ENCODE measurements at regions not wholly inside any gene's neighbourhood (a gene's known extent, or its start where the extent isn't known, plus 50 kb on each side); places are given as distances from the start of the nearest gene placed in this dataset.

- no peak for DNase-seq
Measured at GRCh38 chr2:216320852-216321251, 51.4 kb downstream of the MARCHF4 start.

- DNase-seq, result no peak
Measured at GRCh38 chr2:216319771-216320170, 52.5 kb downstream of the MARCHF4 start.

DNA sequence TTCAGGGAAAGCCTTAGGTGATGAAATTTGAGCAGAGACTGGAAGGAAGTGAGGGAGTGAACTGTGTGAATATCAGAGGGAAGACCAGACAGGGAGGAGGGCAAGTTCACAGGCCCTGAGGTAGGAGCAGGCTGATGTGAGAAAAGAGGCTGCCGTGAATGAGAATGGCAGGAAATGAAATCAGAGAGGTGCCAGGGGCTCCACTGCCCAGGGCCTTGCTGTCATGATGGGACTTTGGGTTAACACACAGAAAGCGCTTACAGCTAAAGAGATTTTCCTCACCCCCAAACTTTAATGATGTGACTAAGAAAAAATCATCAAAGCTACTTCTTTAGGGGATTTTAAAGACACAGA lies 53.8 kb downstream of the MARCHF4 start:
- no peak for DNase-seq

- no peak for DNase-seq
Measured at GRCh38 chr2:216317831-216318520, 54.3 kb downstream of the MARCHF4 start.

- DNase-seq, result no peak
Measured at GRCh38 chr2:216316743-216317142, 55.5 kb downstream of the MARCHF4 start.

- DNase-seq, result no peak
Measured at GRCh38 chr2:216315802-216316603, 56.3 kb downstream of the MARCHF4 start.

DNA sequence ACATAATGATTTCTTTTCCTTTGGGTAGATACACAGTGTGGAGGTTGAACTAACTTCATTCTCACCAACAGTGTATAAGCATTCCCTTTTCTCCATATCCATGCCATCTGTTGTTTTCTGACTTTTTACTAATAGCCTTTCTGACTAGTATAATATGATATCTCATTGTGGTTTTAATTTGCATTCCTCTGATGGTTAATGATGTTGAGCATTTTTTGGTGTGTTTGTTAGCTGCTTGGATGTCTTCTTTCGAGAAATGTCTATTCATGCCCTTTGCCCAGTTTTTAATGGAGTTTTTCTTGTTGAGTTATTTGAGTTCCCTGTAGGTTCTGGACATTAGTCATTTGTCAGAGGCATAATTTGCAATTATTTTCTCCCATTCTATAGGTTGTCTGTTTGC lies 59.8 kb downstream of the MARCHF4 start:
- DNase-seq, result no peak

DNA sequence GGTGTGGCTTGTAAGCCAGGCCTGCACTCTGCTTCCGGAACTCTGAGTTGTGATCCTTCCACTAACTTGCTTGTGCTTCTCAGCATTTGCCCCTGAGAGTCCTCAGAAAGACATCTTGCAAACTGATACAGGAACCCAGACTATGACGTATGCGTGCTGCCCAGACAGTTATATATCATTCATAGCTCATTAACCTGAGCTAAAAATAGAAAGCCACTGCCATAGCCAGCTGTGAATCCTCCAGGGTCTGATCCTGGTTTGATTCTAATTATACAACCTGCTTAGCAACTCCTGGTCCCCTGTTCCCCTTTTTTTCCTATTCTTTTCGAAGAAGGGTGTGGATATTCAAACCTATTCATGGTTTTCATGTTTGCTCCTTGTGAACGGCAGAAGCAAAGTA lies 63.7 kb downstream of the MARCHF4 start:
- no peak for DNase-seq

GRCh38 chr2:216307496-216307895 lies 64.8 kb downstream of the MARCHF4 start:
- DNase-seq, result no peak

- DNase-seq, result no peak
Measured at GRCh38 chr2:216306868-216307267, 65.4 kb downstream of the MARCHF4 start.

DNA sequence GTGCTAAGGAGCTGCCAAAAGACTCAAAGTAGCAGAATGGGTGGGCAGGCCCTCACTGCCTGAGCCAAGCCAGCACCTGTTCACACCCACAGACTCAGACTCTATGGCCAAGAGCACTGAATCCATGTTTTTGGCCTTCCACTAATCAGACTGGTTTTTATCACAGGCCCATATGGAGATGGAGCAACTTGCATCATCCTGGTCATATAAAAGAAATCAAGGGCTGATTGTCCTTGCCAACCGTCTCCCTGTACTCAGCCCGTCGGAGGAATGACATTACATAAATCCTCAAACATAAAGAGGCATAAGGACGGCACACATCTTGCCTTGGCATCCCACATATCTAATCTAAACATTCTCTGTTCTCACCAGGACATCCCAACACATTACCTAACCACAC lies 66.7 kb downstream of the MARCHF4 start:
- DNase-seq, result no peak

DNA sequence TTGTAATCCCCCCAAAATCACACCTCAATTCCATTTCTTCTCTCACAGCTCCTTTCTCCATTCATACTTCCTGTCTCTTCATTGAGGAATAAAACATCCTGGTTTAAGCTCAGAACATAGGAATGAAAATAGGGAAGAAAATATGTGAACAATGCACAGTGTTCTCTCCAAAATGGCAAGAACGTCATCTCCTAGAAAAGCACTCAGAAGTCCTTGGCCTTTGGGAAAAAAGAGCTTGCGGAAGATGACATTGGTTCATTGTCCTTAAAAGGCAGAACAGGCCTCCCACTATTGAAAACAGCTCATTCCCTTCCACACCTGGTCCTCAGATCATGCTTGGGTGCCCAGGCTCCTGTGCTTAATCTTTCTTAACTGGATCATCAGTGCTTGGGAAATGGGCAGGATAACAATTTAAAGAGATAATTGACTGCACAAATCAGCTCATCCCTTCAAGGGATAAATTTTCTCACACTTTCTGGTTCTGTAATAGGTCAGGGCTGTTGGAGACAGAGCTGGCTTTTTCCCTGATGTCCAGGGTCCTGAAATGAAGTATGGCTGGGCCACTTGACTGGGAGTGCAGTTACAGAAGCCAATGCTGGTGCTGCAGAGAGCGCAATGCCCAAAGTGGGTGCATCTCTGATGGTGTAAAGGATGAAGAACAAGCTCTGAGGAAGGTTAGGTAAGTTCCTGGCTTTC lies 69.2 kb downstream of the MARCHF4 start:
- DNase-seq, result no peak

GRCh38 chr2:216300906-216301305 lies 71.4 kb downstream of the MARCHF4 start:
- no peak for DNase-seq

DNA sequence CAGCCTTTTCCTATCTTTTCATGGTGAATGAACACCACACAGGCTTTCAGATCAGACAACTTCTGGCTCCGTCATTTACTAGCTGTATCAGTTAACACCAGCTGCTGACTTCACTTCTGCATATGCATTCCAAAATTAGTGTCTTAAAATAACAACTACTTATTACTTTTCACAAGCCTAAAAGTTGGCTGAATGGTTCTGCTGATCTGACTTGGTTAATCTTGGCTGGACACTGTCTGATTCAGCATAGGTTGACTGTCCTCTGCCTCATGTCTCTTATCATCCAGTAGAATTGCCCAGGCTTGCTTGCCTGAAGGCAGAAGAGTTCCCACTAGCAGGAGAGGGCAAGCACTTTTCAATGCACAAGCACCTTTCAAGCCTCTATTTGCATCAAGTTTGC lies 72.7 kb downstream of the MARCHF4 start:
- no peak for DNase-seq

- no peak for DNase-seq
Measured at GRCh38 chr2:216298719-216299495, 73.4 kb downstream of the MARCHF4 start.

GRCh38 chr2:216296856-216297255 lies 75.4 kb downstream of the MARCHF4 start:
- DNase-seq, result no peak

DNA sequence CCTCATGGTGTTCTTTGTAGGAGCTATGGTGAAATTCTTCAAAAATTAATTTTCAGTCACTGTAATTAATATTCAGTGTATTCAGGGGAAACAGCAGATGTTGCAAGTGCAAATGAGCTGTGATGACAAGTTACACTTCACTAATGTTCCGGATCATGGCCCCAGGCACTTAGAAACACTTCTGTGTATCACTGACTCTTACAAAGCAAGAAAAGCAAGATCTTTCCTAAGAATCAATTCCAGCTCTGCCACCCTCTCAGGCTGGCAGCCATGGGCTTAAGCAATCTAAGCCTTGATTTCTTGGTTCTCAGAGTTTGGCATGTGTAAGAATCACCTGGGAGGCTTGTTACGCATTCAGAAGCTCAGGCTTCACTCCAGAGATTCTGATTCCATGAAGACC lies 78.0 kb downstream of the MARCHF4 start:
- DNase-seq, result no peak

GRCh38 chr2:216293883-216294282 lies 78.4 kb downstream of the MARCHF4 start:
- no peak for DNase-seq

DNA sequence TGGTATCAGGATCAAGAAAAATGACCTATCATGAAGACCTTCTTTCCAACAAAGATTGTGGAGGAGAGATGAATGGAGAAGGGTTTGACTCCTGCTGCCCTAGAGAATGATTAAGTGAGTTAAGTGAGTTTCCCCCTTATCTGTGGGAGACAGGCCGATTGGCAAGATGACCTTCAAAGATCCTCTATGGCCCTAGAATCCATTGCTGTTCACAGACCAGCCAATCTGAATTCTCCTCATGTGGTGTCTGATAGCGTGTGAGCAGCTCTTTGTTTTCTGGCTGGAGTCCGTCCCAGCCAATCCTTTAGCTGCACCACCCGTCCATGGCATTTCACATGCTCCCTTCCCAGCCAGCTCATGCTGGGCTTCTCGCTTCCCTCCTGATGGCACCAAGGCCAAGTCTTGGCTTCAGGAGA lies 79.4 kb downstream of the MARCHF4 start:
- DNase-seq, result no peak

DNA sequence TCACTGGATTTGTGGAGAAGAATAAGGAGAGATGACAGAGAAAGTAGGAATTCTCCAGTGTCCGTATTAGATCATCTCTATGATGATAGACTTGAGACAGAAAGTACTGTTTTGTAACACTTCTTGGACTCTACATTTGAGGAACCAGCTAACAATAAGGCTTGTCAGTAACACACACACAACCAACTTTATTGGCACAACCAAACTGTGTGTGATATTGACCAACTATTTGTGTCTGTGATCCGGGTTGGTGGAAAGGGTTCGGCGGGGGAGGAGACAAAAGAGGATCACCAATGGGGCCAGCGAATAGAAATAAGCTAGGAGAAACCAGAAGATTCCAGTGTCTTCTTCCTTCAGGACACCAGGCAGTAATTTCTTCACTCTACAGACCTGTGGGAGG lies 79.8 kb downstream of the MARCHF4 start:
- DNase-seq, result no peak

- peak in 1 of 6 experiments; percentile 4 for DNase-seq
Measured at GRCh38 chr2:216289470-216289869, 82.8 kb downstream of the MARCHF4 start.

- DNase-seq, result no peak
Measured at GRCh38 chr2:216287251-216287650, 85.0 kb downstream of the MARCHF4 start.

- DNase-seq, result no peak
Measured at GRCh38 chr2:216286616-216287231, 85.6 kb downstream of the MARCHF4 start.
